ENCODE measurements at regions not wholly inside any gene's neighbourhood (a gene's known extent, or its start where the extent isn't known, plus 50 kb on each side); places are given as distances from the start of the nearest gene placed in this dataset.

GRCh38 chr6:14811775-14812428 is 434.0 kb upstream of the JARID2 start:
- H3K9ac ChIP-seq (ENCODE audit: low read length): no peak overlapping the region
- BruUV-seq (replicated peaks): no TSS peak
- H3K79me2 ChIP-seq (ENCODE audit: insufficient read depth, low read length): no peaks in the 10 kb centered on the region
- POLR2A ChIA-PET: no interaction called here
- no peaks in the 10 kb centered on the region for H3K9me2 ChIP-seq (ENCODE audit: insufficient read depth)
- intact Hi-C loops (cut with micrococcal nuclease): no loop called here
- H3K4me3 ChIP-seq (replicated peaks in 1 of 2; ENCODE audit: low read depth in 1 of 2, low read length in 2 of 2): no peak overlapping the region
- no peak for TF ChIP-seq SIN3A (IDR thresholded peaks at IDR 0.05; ENCODE audit: low read depth)
- TF ChIP-seq CBX3 (IDR thresholded peaks at IDR 0.05; ENCODE audit: low read depth): no peak
- no peak for TF ChIP-seq ZBTB33 (IDR thresholded peaks at IDR 0.05; ENCODE audit: extremely low read depth, insufficient replicate concordance, low read length)
- no peak for TF ChIP-seq POLR2AphosphoS5 (IDR thresholded peaks at IDR 0.05; ENCODE audit: low read depth, low read length)
- TF ChIP-seq ZNF274 (IDR thresholded peaks at IDR 0.05; ENCODE audit: low read depth, low read length): no peak
- no peak for TF ChIP-seq REST (IDR thresholded peaks at IDR 0.05; ENCODE audit: low read depth)
- no peak for TF ChIP-seq MAX (IDR thresholded peaks at IDR 0.05)
- no peak for TF ChIP-seq CTCF (IDR thresholded peaks at IDR 0.05 in 2 of 3, conservative IDR thresholded peaks at IDR 0.05 in 1 of 3; ENCODE audit: borderline replicate concordance in 1 of 3, insufficient read depth in 1 of 3, low read depth in 2 of 3, low read length in 2 of 3)
- TF ChIP-seq JUND (IDR thresholded peaks at IDR 0.05): no peak
- TF ChIP-seq EGR1 (IDR thresholded peaks at IDR 0.05; ENCODE audit: low read depth): no peak
- RAD21 ChIA-PET (ENCODE audit: low non-redundant PET in 1 of 2, low total read pairs in 2 of 2, uncharacterized antibody in 2 of 2, unreplicated experiment in 2 of 2): no interaction called here
- H4K20me1 ChIP-seq (ENCODE audit: insufficient read depth): no peaks in the 10 kb centered on the region
- no peaks in the 10 kb centered on the region for H3K36me3 ChIP-seq (ENCODE audit: control insufficient read depth in 1 of 2, insufficient read depth in 2 of 2, low read length in 2 of 2)
- H3K27me3 ChIP-seq (ENCODE audit: insufficient read depth, low read length): no peaks in the 10 kb centered on the region
- no peak overlapping the region for H2AFZ ChIP-seq (ENCODE audit: low read depth, low read length, poor library complexity, severe bottlenecking)
- no peak overlapping the region for H3K27ac ChIP-seq (ENCODE audit: low read depth, low read length)
- no peaks in the 10 kb centered on the region for H3K4me1 ChIP-seq (ENCODE audit: control insufficient read depth in 1 of 2, insufficient read depth in 2 of 2, low read length in 2 of 2)
- H3K9me3 ChIP-seq (ENCODE audit: control insufficient read depth in 1 of 2, insufficient read depth in 1 of 2, low read depth in 1 of 2, low read length in 2 of 2): no peaks in the 10 kb centered on the region
- H3K4me2 ChIP-seq (ENCODE audit: low read length): no peak overlapping the region
- CTCF ChIA-PET: no interaction called here
- no peak for ATAC-seq
- no peak for DNase-seq (ENCODE audit: low read depth, low spot score)

Data from HCT116 (cell line).